ENCODE measurements at regions not wholly inside any gene's neighbourhood (a gene's known extent, or its start where the extent isn't known, plus 50 kb on each side); places are given as distances from the start of the nearest gene placed in this dataset.

DNA sequence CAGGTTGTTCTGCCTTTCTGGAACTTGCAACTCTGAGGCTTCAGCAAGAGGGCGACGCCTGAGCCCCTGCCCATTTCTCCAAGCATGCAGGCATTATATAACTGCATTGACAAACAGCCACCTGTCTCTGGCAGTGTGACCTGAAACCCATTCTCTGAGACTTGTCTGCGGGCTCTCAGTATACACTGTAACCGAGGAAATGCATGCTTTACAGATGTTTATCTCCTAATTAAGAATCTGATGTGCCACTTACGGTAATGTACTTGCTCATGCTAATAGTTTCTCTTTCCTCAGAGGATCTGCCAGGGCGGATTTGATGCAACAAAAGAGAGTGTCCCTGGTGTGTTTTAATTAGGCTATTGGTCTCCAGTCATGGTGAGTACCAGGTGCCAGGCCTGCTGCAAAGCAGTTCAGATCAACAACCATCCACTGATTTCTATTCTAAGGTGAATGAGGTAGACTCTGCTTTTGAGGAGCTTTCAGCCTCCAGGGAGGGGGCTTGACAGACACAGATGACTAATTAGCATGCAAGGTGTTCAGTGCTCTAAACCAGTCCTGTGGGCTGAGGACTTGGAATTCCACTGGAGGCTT is 593.7 kb upstream of the KLF4 start:
- no peak for TF ChIP-seq POLR2A (IDR thresholded peaks at IDR 0.05; ENCODE audit: extremely low read depth, insufficient read length)
- TF ChIP-seq, protein P1, sequence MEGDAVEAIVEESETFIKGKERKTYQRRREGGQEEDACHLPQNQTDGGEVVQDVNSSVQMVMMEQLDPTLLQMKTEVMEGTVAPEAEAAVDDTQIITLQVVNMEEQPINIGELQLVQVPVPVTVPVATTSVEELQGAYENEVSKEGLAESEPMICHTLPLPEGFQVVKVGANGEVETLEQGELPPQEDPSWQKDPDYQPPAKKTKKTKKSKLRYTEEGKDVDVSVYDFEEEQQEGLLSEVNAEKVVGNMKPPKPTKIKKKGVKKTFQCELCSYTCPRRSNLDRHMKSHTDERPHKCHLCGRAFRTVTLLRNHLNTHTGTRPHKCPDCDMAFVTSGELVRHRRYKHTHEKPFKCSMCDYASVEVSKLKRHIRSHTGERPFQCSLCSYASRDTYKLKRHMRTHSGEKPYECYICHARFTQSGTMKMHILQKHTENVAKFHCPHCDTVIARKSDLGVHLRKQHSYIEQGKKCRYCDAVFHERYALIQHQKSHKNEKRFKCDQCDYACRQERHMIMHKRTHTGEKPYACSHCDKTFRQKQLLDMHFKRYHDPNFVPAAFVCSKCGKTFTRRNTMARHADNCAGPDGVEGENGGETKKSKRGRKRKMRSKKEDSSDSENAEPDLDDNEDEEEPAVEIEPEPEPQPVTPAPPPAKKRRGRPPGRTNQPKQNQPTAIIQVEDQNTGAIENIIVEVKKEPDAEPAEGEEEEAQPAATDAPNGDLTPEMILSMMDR (IDR thresholded peaks at IDR 0.05; ENCODE audit: low read depth, low read length): no peak
- TF ChIP-seq, protein P2, sequence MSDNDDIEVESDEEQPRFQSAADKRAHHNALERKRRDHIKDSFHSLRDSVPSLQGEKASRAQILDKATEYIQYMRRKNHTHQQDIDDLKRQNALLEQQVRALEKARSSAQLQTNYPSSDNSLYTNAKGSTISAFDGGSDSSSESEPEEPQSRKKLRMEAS (IDR thresholded peaks at IDR 0.05; ENCODE audit: low read depth, low read length): no peak
